GM21576 (cell line): ENCODE measurements at regions not wholly inside any gene's neighbourhood (a gene's known extent, or its start where the extent isn't known, plus 50 kb on each side); places are given as distances from the start of the nearest gene placed in this dataset.
"Not testable (repeated sequence)": the region's sequence is repeated elsewhere in the genome, so short reads cannot be mapped to it uniquely, and the experiment has no call there.

Source experiments
- ATAC-seq: cut with Tn5 transposase; IDR thresholded peaks from one replicate; pipeline ENCODE4 v1.9.1; 2021; ENCODE audit warnings: mild to moderate bottlenecking, moderate library complexity; ENCODE audit not compliant: unreplicated experiment

DNA sequence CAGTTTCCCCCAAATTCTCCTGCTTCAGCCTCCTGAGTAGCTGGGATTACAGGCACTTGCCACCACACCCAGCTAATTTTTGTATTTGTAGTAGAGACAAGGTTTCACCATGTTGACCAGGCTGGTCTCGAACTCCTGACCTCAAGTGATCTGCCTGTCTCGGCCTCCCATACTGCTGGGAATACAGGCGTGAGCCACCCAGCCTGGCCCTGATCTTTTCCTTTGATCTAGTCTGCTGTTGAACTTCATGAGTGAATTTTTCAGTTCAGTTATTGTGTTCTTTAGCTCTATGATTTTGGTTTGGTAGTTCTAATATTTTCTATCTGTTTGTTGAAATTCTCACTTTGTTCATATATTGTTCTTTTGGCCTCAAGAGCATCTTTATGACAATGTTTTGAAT, 83.4 kb upstream of the RAP2C start:
- not testable (repeated sequence) for ATAC-seq

DNA sequence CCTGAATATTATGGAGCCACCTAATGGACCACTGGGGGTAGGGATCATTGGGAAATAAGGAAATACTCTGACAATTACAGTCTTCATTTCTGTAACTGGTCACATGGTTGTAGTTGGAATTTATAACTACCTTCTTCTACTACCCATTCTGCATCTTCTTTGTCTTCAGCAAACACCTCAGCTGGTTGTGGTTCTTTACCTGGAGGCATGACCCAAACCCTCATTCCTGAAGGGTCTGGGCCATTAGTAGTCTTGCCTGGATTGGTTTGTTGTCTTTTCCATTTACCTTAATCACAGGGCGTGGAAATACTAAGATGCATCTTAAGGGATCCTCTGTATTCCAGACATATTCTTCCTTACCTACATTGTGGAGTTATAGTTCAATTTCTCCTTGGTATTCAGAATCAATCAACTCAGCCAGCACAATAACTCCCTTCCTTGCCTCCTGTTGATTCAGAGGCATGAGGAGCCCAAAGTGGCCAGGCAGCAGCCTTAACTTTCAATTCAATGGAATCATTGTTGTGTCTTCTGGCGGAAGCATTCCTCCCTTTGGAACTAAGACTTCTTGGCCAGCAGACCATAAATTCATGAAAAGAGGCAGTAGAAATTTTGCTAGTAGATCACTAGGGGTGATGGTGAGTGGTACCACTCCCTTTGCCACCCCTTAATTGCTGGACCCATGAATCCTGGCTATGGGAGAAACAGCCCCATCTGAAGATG, 75.7 kb upstream of the RAP2C start:
- no peak for ATAC-seq

DNA sequence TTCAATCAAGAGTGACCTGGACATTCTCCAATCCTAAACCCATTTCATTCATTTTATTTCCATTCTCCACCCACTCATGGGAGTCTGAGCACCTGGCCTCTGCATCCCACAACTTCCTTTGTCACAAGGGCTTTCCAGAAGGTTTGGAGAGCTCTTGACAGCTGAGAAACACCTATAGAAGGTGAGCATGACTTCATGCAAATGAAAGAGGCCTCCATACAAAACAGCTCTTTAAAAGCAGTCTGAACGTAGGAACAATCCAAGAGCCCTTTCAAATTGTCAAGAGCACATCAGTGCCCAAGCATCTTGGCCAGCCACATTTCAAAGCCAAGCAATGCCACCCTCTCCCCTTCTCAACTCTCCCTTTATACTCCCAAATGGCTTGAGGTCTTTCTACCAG, 74.9 kb upstream of the RAP2C start:
- no peak for ATAC-seq

DNA sequence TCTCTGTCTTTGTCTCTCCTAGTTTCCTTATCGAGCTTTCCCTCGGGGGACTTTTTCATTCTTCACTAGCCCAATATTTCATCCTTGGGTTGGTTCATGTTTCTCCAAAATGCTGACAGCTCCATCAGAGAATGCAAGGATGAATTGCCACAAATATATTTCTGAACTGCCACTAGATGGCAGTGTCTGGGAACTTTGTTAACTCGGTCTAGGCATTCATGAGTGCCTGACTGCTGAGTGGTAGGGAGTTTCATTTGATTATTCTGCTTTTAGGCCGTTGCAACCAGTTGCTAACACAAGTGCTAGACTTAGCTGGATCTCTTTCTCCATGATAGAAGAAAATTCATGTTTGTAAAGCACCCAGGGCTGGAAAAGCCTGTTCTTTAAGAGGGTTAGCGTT, 73.5 kb upstream of the RAP2C start:
- ATAC-seq, result peak; percentile 72

- ATAC-seq, result no peak
These were observed 58.8 kb upstream of the RAP2C start for GRCh38 chrX:132277953-132278614.

DNA sequence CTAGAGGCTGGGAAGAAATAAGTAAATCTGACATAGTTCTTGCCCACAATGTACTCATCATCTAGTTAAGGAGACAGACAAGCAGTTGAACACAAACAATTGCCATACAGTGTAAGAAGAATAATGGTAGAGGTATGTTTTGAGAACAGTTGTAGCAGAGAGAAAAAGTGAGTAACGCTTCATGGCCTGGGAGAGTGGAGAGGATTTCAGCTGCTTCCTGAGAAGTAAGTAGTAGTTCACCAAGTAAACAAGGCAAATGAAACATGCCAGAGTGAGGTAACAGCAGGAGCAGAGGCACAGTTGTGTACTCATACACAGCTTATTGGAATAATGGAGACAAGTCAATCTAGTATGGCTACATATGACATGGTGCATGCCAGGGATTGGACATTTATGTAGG, 53.6 kb upstream of the RAP2C start:
- ATAC-seq, result no peak

- no peak for ATAC-seq
These were observed 52.1 kb upstream of the RAP2C start for GRCh38 chrX:132271311-132271778.

DNA sequence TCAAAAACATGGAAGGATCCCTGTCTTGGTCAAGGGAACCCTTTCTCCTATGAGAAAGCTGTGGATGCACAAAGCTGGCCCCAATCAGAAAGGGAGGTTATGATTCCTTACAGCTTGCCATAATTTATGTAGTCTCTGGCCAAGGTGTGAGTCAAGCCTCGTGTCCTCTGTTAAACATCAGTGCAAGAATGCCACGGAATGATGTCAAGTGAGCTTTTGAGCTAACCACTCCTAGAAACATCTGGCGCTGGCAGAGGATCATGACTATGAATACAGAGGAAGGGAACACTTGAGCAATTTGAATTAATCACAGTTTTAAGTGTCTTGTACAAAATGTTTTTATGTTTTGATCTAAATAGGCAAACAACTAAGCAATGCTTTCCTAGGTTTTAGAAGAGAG, 51.5 kb upstream of the RAP2C start:
- no peak for ATAC-seq

- no peak for ATAC-seq
These were observed 50.8 kb upstream of the RAP2C start for GRCh38 chrX:132270021-132270420.
